Sigmoid colon (tissue), 4 donors: ENCODE measurements at regions not wholly inside any gene's neighbourhood (a gene's known extent, or its start where the extent isn't known, plus 50 kb on each side); places are given as distances from the start of the nearest gene placed in this dataset.

ENCODE experiments used
- POLR2A ChIP-seq, 2 donors: fragments of 450-650 bp; IDR thresholded peaks; one replicate each; pipeline ENCODE4 v1.6.1; 2016; ENCODE audit warnings: antibody characterized with exemption in 2 of 2, mild to moderate bottlenecking in 2 of 2, moderate library complexity in 2 of 2
- POLR2AphosphoS5 ChIP-seq, 4 donors: sonication (generic); formaldehyde crosslinking; IDR thresholded peaks; one replicate each; pipeline ENCODE4 v1.6.1; 2017; ENCODE audit warnings: antibody characterized with exemption in 4 of 4
- TF ChIP-seq, protein P1 (sequence below), 4 experiments: fragments of 450-650 bp in 3 of 4; fragments of 200-600 bp in 1 of 4; IDR thresholded peaks; one replicate each; pipeline ENCODE4 v1.5.1; 2016 to 2019; ENCODE audit warnings: antibody characterized with exemption in 4 of 4, mild to moderate bottlenecking in 3 of 4, moderate library complexity in 2 of 4

- TF ChIP-seq, protein P1, sequence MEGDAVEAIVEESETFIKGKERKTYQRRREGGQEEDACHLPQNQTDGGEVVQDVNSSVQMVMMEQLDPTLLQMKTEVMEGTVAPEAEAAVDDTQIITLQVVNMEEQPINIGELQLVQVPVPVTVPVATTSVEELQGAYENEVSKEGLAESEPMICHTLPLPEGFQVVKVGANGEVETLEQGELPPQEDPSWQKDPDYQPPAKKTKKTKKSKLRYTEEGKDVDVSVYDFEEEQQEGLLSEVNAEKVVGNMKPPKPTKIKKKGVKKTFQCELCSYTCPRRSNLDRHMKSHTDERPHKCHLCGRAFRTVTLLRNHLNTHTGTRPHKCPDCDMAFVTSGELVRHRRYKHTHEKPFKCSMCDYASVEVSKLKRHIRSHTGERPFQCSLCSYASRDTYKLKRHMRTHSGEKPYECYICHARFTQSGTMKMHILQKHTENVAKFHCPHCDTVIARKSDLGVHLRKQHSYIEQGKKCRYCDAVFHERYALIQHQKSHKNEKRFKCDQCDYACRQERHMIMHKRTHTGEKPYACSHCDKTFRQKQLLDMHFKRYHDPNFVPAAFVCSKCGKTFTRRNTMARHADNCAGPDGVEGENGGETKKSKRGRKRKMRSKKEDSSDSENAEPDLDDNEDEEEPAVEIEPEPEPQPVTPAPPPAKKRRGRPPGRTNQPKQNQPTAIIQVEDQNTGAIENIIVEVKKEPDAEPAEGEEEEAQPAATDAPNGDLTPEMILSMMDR (IDR thresholded peaks at IDR 0.05): no peak
- TF ChIP-seq POLR2A (IDR thresholded peaks at IDR 0.05) (no peak), POLR2AphosphoS5 (IDR thresholded peaks at IDR 0.05) (no peak)
Measured at GRCh38 chr6:93047033-93047432, 372.3 kb downstream of the EPHA7 start.
